GM13977 (cell line): ENCODE measurements at regions not wholly inside any gene's neighbourhood (a gene's known extent, or its start where the extent isn't known, plus 50 kb on each side); places are given as distances from the start of the nearest gene placed in this dataset.

ENCODE experiments used
- DNase-seq: peaks from one replicate; pipeline ENCODE4 v3.0.0; 2012; ENCODE audit warnings: low spot score
- in situ Hi-C: fragments of 300-500 bp; cut with MboI; formaldehyde crosslinking; loops from one replicate; pipeline ENCODE4 v1.12.0; 2022; ENCODE audit warnings: low sequenced_read_pairs, low pct_unique_long_range_greater_than_20kb, mixed read lengths, inconsistent platforms; ENCODE audit not compliant: unreplicated experiment
- TF ChIP-seq, protein P1 (sequence below): IDR thresholded peaks from 2 replicates; pipeline ENCODE4 v1.5.1; 2012; ENCODE audit warnings: mild to moderate bottlenecking, control low read depth; ENCODE audit not compliant: insufficient read depth; ENCODE audit errors: extremely low read depth, missing control alignments

DNA sequence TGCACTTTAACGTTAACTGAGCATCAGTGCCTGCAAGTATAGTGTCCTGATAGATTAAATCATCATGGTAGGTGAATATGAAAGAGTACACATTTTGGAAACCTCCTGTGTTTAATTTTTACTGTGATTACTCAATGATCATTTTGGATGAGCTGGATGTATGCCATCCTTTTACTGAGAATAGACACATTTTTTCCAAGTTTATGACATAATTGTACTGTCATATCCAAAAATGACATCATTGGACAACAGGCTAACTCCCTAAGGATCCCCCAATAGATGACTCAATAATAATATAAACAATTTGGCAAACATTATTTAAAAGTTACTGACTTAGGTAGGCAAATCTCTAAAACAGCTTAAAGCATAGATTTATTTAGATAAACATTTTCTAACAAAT is 410.8 kb upstream of the REG3G start:
- in situ Hi-C loops = no loop called here

GRCh38 chr2:78615956-78616355 is 409.5 kb upstream of the REG3G start:
- no peak for DNase-seq
- TF ChIP-seq, protein P1, sequence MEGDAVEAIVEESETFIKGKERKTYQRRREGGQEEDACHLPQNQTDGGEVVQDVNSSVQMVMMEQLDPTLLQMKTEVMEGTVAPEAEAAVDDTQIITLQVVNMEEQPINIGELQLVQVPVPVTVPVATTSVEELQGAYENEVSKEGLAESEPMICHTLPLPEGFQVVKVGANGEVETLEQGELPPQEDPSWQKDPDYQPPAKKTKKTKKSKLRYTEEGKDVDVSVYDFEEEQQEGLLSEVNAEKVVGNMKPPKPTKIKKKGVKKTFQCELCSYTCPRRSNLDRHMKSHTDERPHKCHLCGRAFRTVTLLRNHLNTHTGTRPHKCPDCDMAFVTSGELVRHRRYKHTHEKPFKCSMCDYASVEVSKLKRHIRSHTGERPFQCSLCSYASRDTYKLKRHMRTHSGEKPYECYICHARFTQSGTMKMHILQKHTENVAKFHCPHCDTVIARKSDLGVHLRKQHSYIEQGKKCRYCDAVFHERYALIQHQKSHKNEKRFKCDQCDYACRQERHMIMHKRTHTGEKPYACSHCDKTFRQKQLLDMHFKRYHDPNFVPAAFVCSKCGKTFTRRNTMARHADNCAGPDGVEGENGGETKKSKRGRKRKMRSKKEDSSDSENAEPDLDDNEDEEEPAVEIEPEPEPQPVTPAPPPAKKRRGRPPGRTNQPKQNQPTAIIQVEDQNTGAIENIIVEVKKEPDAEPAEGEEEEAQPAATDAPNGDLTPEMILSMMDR = no peak
- in situ Hi-C loops = no loop called here

More for the DNA sequence above, 410.8 kb upstream of the REG3G start:
- TF ChIP-seq, protein P1 = no peak
- DNase-seq = no peak

DNA sequence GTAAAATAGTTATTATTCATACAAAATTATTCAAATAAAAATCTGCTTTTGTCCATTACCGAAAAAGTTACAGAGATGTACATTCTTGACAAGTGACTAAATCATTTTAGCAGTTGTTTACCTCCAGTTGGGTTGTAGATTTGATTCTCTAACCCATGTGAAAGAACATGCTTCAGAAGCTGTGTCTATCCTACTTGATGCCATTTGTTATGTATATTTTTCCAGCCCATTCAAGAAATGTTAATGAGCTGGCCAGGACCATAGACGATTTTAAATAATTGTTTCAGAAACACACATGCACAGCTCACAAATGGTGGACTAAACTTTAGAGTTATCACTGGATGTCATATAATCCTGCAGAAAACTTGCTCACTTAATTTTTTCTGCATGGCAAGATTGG is 391.1 kb upstream of the REG3G start:
- in situ Hi-C loops = no loop called here
- TF ChIP-seq, protein P1 = no peak
- no peak for DNase-seq

- DNase-seq = no peak
- TF ChIP-seq, protein P1 = no peak
- in situ Hi-C loops = no loop called here
Measured at GRCh38 chr2:78644854-78645253, 380.6 kb upstream of the REG3G start.

GRCh38 chr2:78646533-78647364 is 378.8 kb upstream of the REG3G start:
- in situ Hi-C loops = no loop called here
- TF ChIP-seq, protein P1 = no peak
- no peak for DNase-seq

GRCh38 chr2:78648558-78648957 is 376.9 kb upstream of the REG3G start:
- TF ChIP-seq, protein P1 = no peak
- in situ Hi-C loops = no loop called here
- no peak for DNase-seq
